HG03520 (cell line): ENCODE measurements at regions not wholly inside any gene's neighbourhood (a gene's known extent, or its start where the extent isn't known, plus 50 kb on each side); places are given as distances from the start of the nearest gene placed in this dataset.

Source experiments
- ATAC-seq: cut with Tn5 transposase; IDR thresholded peaks from one replicate; pipeline ENCODE4 v1.9.1; 2021; ENCODE audit warnings: mild to moderate bottlenecking, moderate library complexity; ENCODE audit not compliant: unreplicated experiment

GRCh38 chr18:10266334-10266590, 188.2 kb upstream of the APCDD1 start:
- no peak for ATAC-seq

- no peak for ATAC-seq
Measured at GRCh38 chr18:10269261-10269660, 185.2 kb upstream of the APCDD1 start.

- ATAC-seq: no peak
Measured at GRCh38 chr18:10270151-10270571, 184.3 kb upstream of the APCDD1 start.

GRCh38 chr18:10271481-10271880, 183.0 kb upstream of the APCDD1 start:
- ATAC-seq: no peak

- ATAC-seq: no peak
Measured at GRCh38 chr18:10274301-10274700, 180.1 kb upstream of the APCDD1 start.

- no peak for ATAC-seq
Measured at GRCh38 chr18:10275486-10275885, 178.9 kb upstream of the APCDD1 start.

- no peak for ATAC-seq
Measured at GRCh38 chr18:10278265-10278664, 176.2 kb upstream of the APCDD1 start.

GRCh38 chr18:10279471-10279870, 175.0 kb upstream of the APCDD1 start:
- no peak for ATAC-seq

- no peak for ATAC-seq
Measured at GRCh38 chr18:10279905-10280644, 174.4 kb upstream of the APCDD1 start.

- ATAC-seq: no peak
Measured at GRCh38 chr18:10284540-10285282, 169.7 kb upstream of the APCDD1 start.

- ATAC-seq: no peak
Measured at GRCh38 chr18:10285283-10285640, 169.2 kb upstream of the APCDD1 start.

- ATAC-seq: no peak
Measured at GRCh38 chr18:10286580-10287150, 167.8 kb upstream of the APCDD1 start.

GRCh38 chr18:10289251-10289650, 165.2 kb upstream of the APCDD1 start:
- no peak for ATAC-seq

GRCh38 chr18:10289951-10290637, 164.3 kb upstream of the APCDD1 start:
- no peak for ATAC-seq

GRCh38 chr18:10290638-10291235, 163.7 kb upstream of the APCDD1 start:
- no peak for ATAC-seq

GRCh38 chr18:10291568-10291981, 162.9 kb upstream of the APCDD1 start:
- no peak for ATAC-seq

GRCh38 chr18:10293966-10294365, 160.5 kb upstream of the APCDD1 start:
- no peak for ATAC-seq

- ATAC-seq: no peak
Measured at GRCh38 chr18:10295751-10296150, 158.7 kb upstream of the APCDD1 start.

- ATAC-seq: no peak
Measured at GRCh38 chr18:10296491-10296890, 157.9 kb upstream of the APCDD1 start.

GRCh38 chr18:10297086-10297485, 157.3 kb upstream of the APCDD1 start:
- no peak for ATAC-seq

- ATAC-seq: no peak
Measured at GRCh38 chr18:10298346-10298745, 156.1 kb upstream of the APCDD1 start.
